ENCODE measurements at regions not wholly inside any gene's neighbourhood (a gene's known extent, or its start where the extent isn't known, plus 50 kb on each side); places are given as distances from the start of the nearest gene placed in this dataset.

DNA sequence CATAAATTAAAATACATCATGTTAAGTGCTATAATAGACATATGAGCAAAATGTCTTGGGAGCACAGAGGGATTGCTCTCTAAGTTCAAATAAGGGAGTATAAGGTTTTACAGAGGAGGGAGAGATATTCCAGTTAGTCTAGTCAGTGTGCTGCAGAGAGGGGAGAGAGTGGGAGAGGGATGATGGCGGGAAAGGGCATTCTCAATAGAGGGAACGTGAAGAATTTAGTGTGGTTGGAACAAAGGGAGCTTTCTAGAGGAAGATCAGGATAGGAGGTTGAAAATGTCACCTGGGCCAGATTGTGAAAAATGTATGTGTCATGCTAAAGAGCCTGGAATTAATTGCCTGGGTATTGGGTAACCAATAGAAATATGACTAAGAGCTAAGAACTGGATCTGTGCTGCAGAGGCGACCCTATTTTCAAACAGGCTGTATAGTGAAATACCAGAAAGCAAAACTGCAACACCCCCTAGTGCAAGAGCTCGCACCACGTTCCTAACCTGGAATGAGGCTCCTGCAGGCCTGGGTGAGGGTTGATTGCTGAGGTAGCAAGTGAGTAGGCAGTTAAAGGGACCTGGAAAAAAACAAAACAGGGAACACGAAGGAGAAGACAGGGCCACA lies 791.8 kb upstream of the C9orf72 start:
- Histone ChIP-seq H2BK12ac (ENCODE audit: low read length) (no peak overlapping the region), H3K79me2 (ENCODE audit: control insufficient read depth, insufficient read depth, low read length, poor library complexity) (no peaks in the 10 kb centered on the region), H4K12ac (ENCODE audit: low read depth, low read length) (no peak overlapping the region), H3K9ac (ENCODE audit: low read length) (no peak overlapping the region), H2AFZ (ENCODE audit: insufficient read depth, low read length, poor library complexity) (no peak overlapping the region), H3K4me3 (ENCODE audit: low read depth, low read length) (no peak overlapping the region), H3K23ac (ENCODE audit: low read length) (no peak overlapping the region), H2BK5ac (ENCODE audit: low read depth, low read length, poor library complexity) (no peak overlapping the region), H2AK5ac (ENCODE audit: low read length) (no peak overlapping the region), H3K36me3 (ENCODE audit: control insufficient read depth in 1 of 2, insufficient read depth in 2 of 2, low read length in 2 of 2) (no peaks in the 10 kb centered on the region), H2BK120ac (ENCODE audit: insufficient read depth, low read length, poor library complexity) (no peak overlapping the region), H3K27ac (ENCODE audit: low read depth, low read length) (no peak overlapping the region), H3K18ac (ENCODE audit: low read length) (no peak overlapping the region), H3K4ac (ENCODE audit: low read depth, low read length) (no peak overlapping the region), H3K9me3 (ENCODE audit: insufficient read depth, low read depth, low read length) (no peaks in the 10 kb centered on the region), H3K27me3 (ENCODE audit: insufficient read depth, low read length) (no peaks in the 10 kb centered on the region), H3K4me2 (ENCODE audit: low read length) (no peak overlapping the region), H4K91ac (ENCODE audit: low read depth, low read length) (no peak overlapping the region), H3K4me1 (ENCODE audit: control insufficient read depth in 1 of 2, insufficient read depth in 2 of 2, low read length in 2 of 2) (no peaks in the 10 kb centered on the region), H4K8ac (ENCODE audit: low read depth, low read length) (no peak overlapping the region), H3K14ac (ENCODE audit: low read length) (no peak overlapping the region), H3K79me1 (ENCODE audit: low read length) (no peaks in the 10 kb centered on the region)
- DNase-seq: peak in 1 of 2 donors; percentile 9
- no CpG with 5 or more reads among the region's 6 CpGs for WGBS (ENCODE audit: extremely low coverage, insufficient coverage, insufficient read length)

GRCh38 chr9:28365728-28366127 lies 792.4 kb upstream of the C9orf72 start:
- no peak overlapping the region for H2BK120ac ChIP-seq (ENCODE audit: insufficient read depth, low read length, poor library complexity)
- H3K18ac ChIP-seq (ENCODE audit: low read length): no peak overlapping the region
- no peaks in the 10 kb centered on the region for H3K27me3 ChIP-seq (ENCODE audit: insufficient read depth, low read length)
- H4K12ac ChIP-seq (ENCODE audit: low read depth, low read length): no peak overlapping the region
- H3K4me3 ChIP-seq (ENCODE audit: low read depth, low read length): no peak overlapping the region
- H3K79me2 ChIP-seq (ENCODE audit: control insufficient read depth, insufficient read depth, low read length, poor library complexity): no peaks in the 10 kb centered on the region
- no peak overlapping the region for H3K4me2 ChIP-seq (ENCODE audit: low read length)
- no peak overlapping the region for H3K4ac ChIP-seq (ENCODE audit: low read depth, low read length)
- no peak for DNase-seq
- H4K91ac ChIP-seq (ENCODE audit: low read depth, low read length): no peak overlapping the region
- no peak overlapping the region for H2BK5ac ChIP-seq (ENCODE audit: low read depth, low read length, poor library complexity)
- no peak overlapping the region for H2AK5ac ChIP-seq (ENCODE audit: low read length)
- H3K23ac ChIP-seq (ENCODE audit: low read length): no peak overlapping the region
- H3K27ac ChIP-seq (ENCODE audit: low read depth, low read length): no peak overlapping the region
- no peak overlapping the region for H4K8ac ChIP-seq (ENCODE audit: low read depth, low read length)
- H3K79me1 ChIP-seq (ENCODE audit: low read length): no peaks in the 10 kb centered on the region
- H2BK12ac ChIP-seq (ENCODE audit: low read length): no peak overlapping the region
- no peak overlapping the region for H3K14ac ChIP-seq (ENCODE audit: low read length)
- H3K36me3 ChIP-seq (ENCODE audit: control insufficient read depth in 1 of 2, insufficient read depth in 2 of 2, low read length in 2 of 2): no peaks in the 10 kb centered on the region
- no peak overlapping the region for H3K9ac ChIP-seq (ENCODE audit: low read length)
- H3K4me1 ChIP-seq (ENCODE audit: control insufficient read depth in 1 of 2, insufficient read depth in 2 of 2, low read length in 2 of 2): no peaks in the 10 kb centered on the region
- WGBS (ENCODE audit: extremely low coverage, insufficient coverage, insufficient read length): no CpG with 5 or more reads among the region's 2 CpGs
- H3K9me3 ChIP-seq (ENCODE audit: insufficient read depth, low read depth, low read length): no peaks in the 10 kb centered on the region
- H2AFZ ChIP-seq (ENCODE audit: insufficient read depth, low read length, poor library complexity): no peak overlapping the region

DNA sequence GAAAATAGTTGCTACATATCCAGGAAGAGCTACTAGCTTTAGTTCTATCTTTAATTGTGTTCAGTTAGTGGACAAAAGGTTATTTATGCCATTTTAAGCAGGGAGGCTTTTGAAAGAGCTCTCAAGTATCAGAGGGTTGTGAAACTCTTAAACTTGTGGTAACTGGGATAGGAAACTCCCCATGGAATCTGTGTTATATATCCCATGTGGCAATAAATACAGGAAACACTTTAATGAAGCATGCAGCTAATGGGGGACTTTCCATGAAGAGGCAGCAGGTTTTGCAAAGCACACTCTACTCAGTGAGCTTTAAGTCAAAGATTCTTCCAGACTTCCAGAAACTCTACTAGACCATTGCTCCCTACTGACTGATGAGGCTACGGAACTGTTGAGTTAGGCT lies 805.0 kb upstream of the C9orf72 start:
- Histone ChIP-seq H2BK5ac (ENCODE audit: low read depth, low read length, poor library complexity) (no peak overlapping the region), H3K4me1 (ENCODE audit: control insufficient read depth in 1 of 2, insufficient read depth in 2 of 2, low read length in 2 of 2) (no peaks in the 10 kb centered on the region), H2AFZ (ENCODE audit: insufficient read depth, low read length, poor library complexity) (no peak overlapping the region), H2AK5ac (ENCODE audit: low read length) (no peak overlapping the region), H3K9me3 (ENCODE audit: insufficient read depth, low read depth, low read length) (no peaks in the 10 kb centered on the region), H3K27me3 (ENCODE audit: insufficient read depth, low read length) (no peaks in the 10 kb centered on the region), H3K18ac (ENCODE audit: low read length) (no peak overlapping the region), H3K79me2 (ENCODE audit: control insufficient read depth, insufficient read depth, low read length, poor library complexity) (no peaks in the 10 kb centered on the region), H3K4me3 (ENCODE audit: low read depth, low read length) (no peak overlapping the region), H3K4me2 (ENCODE audit: low read length) (no peak overlapping the region), H3K36me3 (ENCODE audit: control insufficient read depth in 1 of 2, insufficient read depth in 2 of 2, low read length in 2 of 2) (no peaks in the 10 kb centered on the region), H3K27ac (ENCODE audit: low read depth, low read length) (no peak overlapping the region), H3K9ac (ENCODE audit: low read length) (no peak overlapping the region), H3K14ac (ENCODE audit: low read length) (no peak overlapping the region), H3K4ac (ENCODE audit: low read depth, low read length) (no peak overlapping the region), H4K91ac (ENCODE audit: low read depth, low read length) (no peak overlapping the region), H2BK120ac (ENCODE audit: insufficient read depth, low read length, poor library complexity) (no peak overlapping the region), H2BK12ac (ENCODE audit: low read length) (no peak overlapping the region), H3K23ac (ENCODE audit: low read length) (no peak overlapping the region), H3K79me1 (ENCODE audit: low read length) (no peaks in the 10 kb centered on the region), H4K12ac (ENCODE audit: low read depth, low read length) (no peak overlapping the region), H4K8ac (ENCODE audit: low read depth, low read length) (no peak overlapping the region)
- no peak for DNase-seq
- no CpG with 5 or more reads among the region's 1 CpG for WGBS (ENCODE audit: extremely low coverage, insufficient coverage, insufficient read length)

DNA sequence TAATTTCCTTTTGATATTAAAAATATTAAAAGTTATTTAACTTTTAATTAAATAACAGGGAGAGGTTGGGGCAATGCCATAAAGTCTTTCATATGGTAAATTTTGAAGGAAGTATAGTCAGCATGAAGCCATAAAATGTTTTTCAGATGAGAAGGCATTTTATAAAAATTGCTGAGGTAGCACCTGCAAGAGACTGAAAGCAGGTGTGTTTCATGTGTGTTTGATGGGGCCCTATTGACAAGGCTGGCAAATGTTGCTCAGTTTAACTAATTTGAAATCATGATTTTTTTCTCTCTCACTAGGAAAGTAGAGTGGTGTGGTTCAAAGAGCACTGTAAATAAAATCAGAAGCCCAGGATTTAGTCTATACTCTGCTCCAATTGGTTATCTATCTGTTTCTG lies 805.8 kb upstream of the C9orf72 start:
- no peak overlapping the region for H2AFZ ChIP-seq (ENCODE audit: insufficient read depth, low read length, poor library complexity)
- no peak overlapping the region for H3K9ac ChIP-seq (ENCODE audit: low read length)
- no peak overlapping the region for H4K8ac ChIP-seq (ENCODE audit: low read depth, low read length)
- no peaks in the 10 kb centered on the region for H3K36me3 ChIP-seq (ENCODE audit: control insufficient read depth in 1 of 2, insufficient read depth in 2 of 2, low read length in 2 of 2)
- H2BK5ac ChIP-seq (ENCODE audit: low read depth, low read length, poor library complexity): no peak overlapping the region
- H3K27me3 ChIP-seq (ENCODE audit: insufficient read depth, low read length): no peaks in the 10 kb centered on the region
- no peaks in the 10 kb centered on the region for H3K79me1 ChIP-seq (ENCODE audit: low read length)
- H4K12ac ChIP-seq (ENCODE audit: low read depth, low read length): no peak overlapping the region
- H4K91ac ChIP-seq (ENCODE audit: low read depth, low read length): no peak overlapping the region
- no peak overlapping the region for H3K4me2 ChIP-seq (ENCODE audit: low read length)
- no peak for DNase-seq
- H2BK120ac ChIP-seq (ENCODE audit: insufficient read depth, low read length, poor library complexity): no peak overlapping the region
- no peak overlapping the region for H2BK12ac ChIP-seq (ENCODE audit: low read length)
- H3K14ac ChIP-seq (ENCODE audit: low read length): no peak overlapping the region
- no peak overlapping the region for H2AK5ac ChIP-seq (ENCODE audit: low read length)
- H3K27ac ChIP-seq (ENCODE audit: low read depth, low read length): no peak overlapping the region
- no peaks in the 10 kb centered on the region for H3K9me3 ChIP-seq (ENCODE audit: insufficient read depth, low read depth, low read length)
- H3K18ac ChIP-seq (ENCODE audit: low read length): no peak overlapping the region
- H3K79me2 ChIP-seq (ENCODE audit: control insufficient read depth, insufficient read depth, low read length, poor library complexity): no peaks in the 10 kb centered on the region
- no peaks in the 10 kb centered on the region for H3K4me1 ChIP-seq (ENCODE audit: control insufficient read depth in 1 of 2, insufficient read depth in 2 of 2, low read length in 2 of 2)
- H3K4me3 ChIP-seq (ENCODE audit: low read depth, low read length): no peak overlapping the region
- H3K23ac ChIP-seq (ENCODE audit: low read length): no peak overlapping the region
- H3K4ac ChIP-seq (ENCODE audit: low read depth, low read length): no peak overlapping the region
